ENCODE measurements at regions not wholly inside any gene's neighbourhood (a gene's known extent, or its start where the extent isn't known, plus 50 kb on each side); places are given as distances from the start of the nearest gene placed in this dataset.

DNA sequence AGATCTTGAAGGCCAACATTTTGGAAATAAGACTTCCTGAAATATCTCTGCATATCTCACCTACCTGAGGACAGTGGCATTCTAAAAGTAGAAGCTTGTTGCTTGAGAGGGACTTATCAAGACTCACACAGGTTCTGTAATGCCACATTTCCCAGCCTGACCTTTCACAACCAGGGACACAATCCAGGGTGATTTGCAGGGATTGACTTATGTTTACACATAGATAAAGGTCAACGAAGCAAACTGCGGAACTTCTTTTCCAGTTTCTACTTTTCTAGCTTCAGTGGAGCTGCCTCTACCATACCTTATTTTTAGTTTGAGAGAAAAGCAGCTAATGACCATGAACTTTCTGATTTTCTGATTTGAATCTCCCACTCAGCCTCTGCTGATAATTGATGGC lies 148.7 kb downstream of the SLC16A9 start:
- no peak for FAIRE-seq
- TF ChIP-seq NANOG (IDR thresholded peaks at IDR 0.05; ENCODE audit: insufficient read depth, low read depth, low read length, poor library complexity, severe bottlenecking) (no peak), MAFK (IDR thresholded peaks at IDR 0.05; ENCODE audit: low read depth, low read length) (no peak), RXRA (IDR thresholded peaks at IDR 0.05; ENCODE audit: insufficient read depth, low read depth, low read length) (no peak), HDAC2 (IDR thresholded peaks at IDR 0.05; ENCODE audit: borderline replicate concordance in 1 of 2, low read depth in 2 of 2, low read length in 2 of 2) (no peak), CTBP2 (IDR thresholded peaks at IDR 0.05; ENCODE audit: borderline replicate concordance, insufficient read depth, insufficient read length, low read length) (no peak), SIX5 (IDR thresholded peaks at IDR 0.05; ENCODE audit: low read depth, low read length) (no peak), JUND (IDR thresholded peaks at IDR 0.05; ENCODE audit: low read length) (no peak), FOSL1 (IDR thresholded peaks at IDR 0.05; ENCODE audit: insufficient read depth, low read depth, low read length) (no peak), SIRT6 (IDR thresholded peaks at IDR 0.05; ENCODE audit: low read length) (no peak), KDM5A (IDR thresholded peaks at IDR 0.05; ENCODE audit: low read length) (no peak), TAF7 (optimal IDR thresholded peaks at IDR 0.05; ENCODE audit: borderline replicate concordance, low read depth, low read length) (no peak), BACH1 (IDR thresholded peaks at IDR 0.05; ENCODE audit: low read length) (no peak), CEBPB (IDR thresholded peaks at IDR 0.05; ENCODE audit: low read depth, low read length) (no peak), ASH2L (IDR thresholded peaks at IDR 0.05; ENCODE audit: low read length) (no peak), SUZ12 (IDR thresholded peaks at IDR 0.05; ENCODE audit: low read length) (no peak), TCF12 (IDR thresholded peaks at IDR 0.05; ENCODE audit: low read depth, low read length) (no peak)

More for the DNA sequence above, 148.7 kb downstream of the SLC16A9 start:
- no peaks in the 10 kb centered on the region for H3K79me1 ChIP-seq (ENCODE audit: low read depth, low read length)
- H3K79me2 ChIP-seq (ENCODE audit: control insufficient read depth in 1 of 2, insufficient read depth in 2 of 2, low read length in 2 of 2): no peaks in the 10 kb centered on the region
- no peak overlapping the region for H3K27ac ChIP-seq (ENCODE audit: low read depth, low read length)
- H3K9me3 ChIP-seq (ENCODE audit: insufficient read depth in 2 of 2, low read depth in 1 of 2, low read length in 1 of 2): no peaks in the 10 kb centered on the region
- no peak overlapping the region for H3K4ac ChIP-seq (replicated peaks; ENCODE audit: insufficient read length, low read depth, low read length)
- H4K5ac ChIP-seq (ENCODE audit: insufficient read length, low read depth, low read length): no peak overlapping the region
- H3K4me2 ChIP-seq (ENCODE audit: insufficient read depth in 1 of 2, low read depth in 2 of 2, low read length in 2 of 2): no peak overlapping the region
- POLR2A ChIA-PET (ENCODE audit: partially characterized antibody): no interaction called here
- H3K27me3 ChIP-seq (replicated peaks in 1 of 4; ENCODE audit: control insufficient read depth in 3 of 4, extremely low read depth in 1 of 4, insufficient read depth in 3 of 4, low read length in 3 of 4): no peaks in the 10 kb centered on the region
- H3K18ac ChIP-seq (ENCODE audit: extremely low read depth, low read length): no peak overlapping the region
- no peak overlapping the region for H2BK12ac ChIP-seq (ENCODE audit: low read depth, low read length)
- no peaks in the 10 kb centered on the region for H4K20me1 ChIP-seq (replicated peaks in 1 of 2; ENCODE audit: control insufficient read depth in 1 of 2, insufficient read depth in 2 of 2, low read length in 2 of 2)
- H2AK5ac ChIP-seq (ENCODE audit: low read depth, low read length): no peak overlapping the region
- no peak overlapping the region for H3K23ac ChIP-seq (ENCODE audit: insufficient read length)
- no peak overlapping the region for H3K14ac ChIP-seq (ENCODE audit: insufficient read length)
- H3K4me1 ChIP-seq (replicated peaks in 1 of 4; ENCODE audit: control insufficient read depth in 3 of 4, insufficient read depth in 4 of 4, low read length in 3 of 4): peaks cover 3 to 9% (median 6%) of the 10 kb centered on the region in 4 experiments; a peak in 5 of 7 replicates
- no peak overlapping the region for H2BK5ac ChIP-seq (ENCODE audit: low read depth, low read length)
- H3K4me3 ChIP-seq (ENCODE audit: extremely low read depth in 1 of 4, insufficient read depth in 2 of 4, low read depth in 3 of 4, low read length in 4 of 4): no peak overlapping the region
- 90% methylated on average over 2 of the region's 2 CpGs; no CpG with 5 or more reads in 1 of the 2 experiments for WGBS, 2 experiments (ENCODE audit: extremely low coverage in 1 of 2, insufficient coverage in 1 of 2, insufficient read length in 1 of 2, insufficient replicate concordance in 2 of 2, low coverage in 1 of 2, low lambda C conversion rate in 2 of 2, missing lambda C conversion rate in 1 of 2)
- CTCF ChIA-PET (ENCODE audit: partially characterized antibody): interaction anchor here (0.9 to 1.2 kb wide), 2 partner anchors 19 to 21 kb away, joined by 4 read pairs; no protein-coding TSS in a partner anchor
- H2BK15ac ChIP-seq (ENCODE audit: low read length): no peak overlapping the region
- H4K8ac ChIP-seq (ENCODE audit: extremely low read depth, insufficient read depth, low read length): no peak overlapping the region
- DNase-seq (ENCODE audit: low read depth in 1 of 2, low spot score in 2 of 2): no peak
- no peaks in the 10 kb centered on the region for H3K23me2 ChIP-seq (ENCODE audit: low read depth, low read length)
- H2AFZ ChIP-seq (ENCODE audit: low read length): no peak overlapping the region
- no peak overlapping the region for H4K91ac ChIP-seq (replicated peaks; ENCODE audit: insufficient read length, low read length)
- no peak overlapping the region for H3K9ac ChIP-seq (replicated peaks in 1 of 4; ENCODE audit: extremely low read depth in 1 of 4, low read depth in 3 of 4, low read length in 3 of 4)
- H3K36me3 ChIP-seq (ENCODE audit: control insufficient read depth in 2 of 4, insufficient read depth in 4 of 4, low read length in 3 of 4): no peaks in the 10 kb centered on the region
- no peak overlapping the region for H2BK20ac ChIP-seq (ENCODE audit: low read length)
- H2BK120ac ChIP-seq (replicated peaks; ENCODE audit: low read depth, low read length): no peak overlapping the region
- H3K56ac ChIP-seq (replicated peaks; ENCODE audit: insufficient read length, low read depth, low read length): no peak overlapping the region
